Left lung (tissue), 4 donors: ENCODE measurements at regions not wholly inside any gene's neighbourhood (a gene's known extent, or its start where the extent isn't known, plus 50 kb on each side); places are given as distances from the start of the nearest gene placed in this dataset.

ENCODE experiments used
- ATAC-seq: fragments of 200-7000 bp; cut with Tn5 transposase; one replicate; pipeline ENCODE4 v1.9.1; 2020; ENCODE audit warnings: moderate library complexity
- DNase-seq, 4 donors: peaks; one replicate each; pipeline ENCODE4 v3.0.0-alpha.2; 2013 to 2020
- H3K27ac ChIP-seq, 2 donors: fragments of 200-600 bp; sonication (generic) in 1 of 2; one replicate each; pipeline versions ENCODE4 v1.5.0 to v1.8.0; 2020 to 2021
- H3K27me3 ChIP-seq, 2 donors: fragments of 200-600 bp; sonication (generic) in 1 of 2; one replicate each; pipeline versions ENCODE4 v1.5.0 to v1.8.0; 2020 to 2021
- H3K36me3 ChIP-seq, 2 donors: fragments of 200-600 bp; sonication (generic) in 1 of 2; one replicate each; pipeline versions ENCODE4 v1.5.0 to v1.8.0; 2020 to 2021
- H3K4me1 ChIP-seq, 2 donors: fragments of 200-600 bp; one replicate each; pipeline ENCODE4 v1.8.0; 2021
- H3K4me3 ChIP-seq, 2 donors: fragments of 200-600 bp; sonication (generic) in 1 of 2; one replicate each; pipeline versions ENCODE4 v1.5.0 to v1.8.0; 2020 to 2021; ENCODE audit warnings: mild to moderate bottlenecking in 1 of 2
- H3K9me3 ChIP-seq, 2 donors: fragments of 200-600 bp; sonication (generic) in 1 of 2; one replicate each; pipeline versions ENCODE4 v1.5.0 to v1.8.0; 2020 to 2021
- intact Hi-C, 2 donors: fragments of 100-400 bp; cut with DNase I; formaldehyde crosslinking; loops; one replicate each; pipeline versions ENCODE4 v1.11.2 to v1.14.2; 2022
- TF ChIP-seq, protein P1 (sequence below), 2 donors: fragments of 200-600 bp; sonication (generic) in 1 of 2; IDR thresholded peaks; one replicate each; pipeline versions ENCODE4 v1.5.0 to v1.8.0; 2021; ENCODE audit warnings: antibody characterized with exemption in 2 of 2
- donor health status: DM: no; HTN: yes; CAD: no.
- donor health status: DM: no; HTN: no; CAD: no.

DNA sequence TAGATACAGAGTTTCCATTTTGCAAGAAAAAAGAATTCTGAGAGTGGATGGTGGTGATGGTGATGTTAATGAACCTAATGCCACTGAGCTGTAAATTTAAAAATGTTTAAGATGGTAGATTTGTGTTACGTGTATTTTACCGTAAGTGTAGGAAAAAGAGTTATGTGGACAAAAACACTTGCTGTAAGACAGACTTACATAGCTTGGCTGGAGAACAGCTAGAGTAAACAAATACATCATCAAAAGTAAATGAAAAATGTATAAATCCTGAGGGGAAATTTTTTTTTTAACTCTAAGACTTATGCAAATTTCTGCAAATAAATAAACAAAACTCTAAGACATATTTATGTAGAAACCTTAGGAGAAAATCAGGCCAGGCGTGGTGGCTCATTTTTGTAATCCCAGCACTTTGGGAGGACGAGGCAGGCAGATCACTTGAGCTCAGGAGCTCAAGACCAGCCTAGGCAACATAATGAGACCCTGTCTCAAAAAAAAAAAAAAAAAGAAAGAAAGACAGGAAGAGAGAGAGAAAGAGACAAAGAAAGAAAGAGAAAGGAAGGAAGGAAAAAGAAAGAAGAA, 66.2 kb upstream of the CDK13 start:
- no peaks in the 10 kb centered on the region for H3K4me1 ChIP-seq
- TF ChIP-seq, protein P1, sequence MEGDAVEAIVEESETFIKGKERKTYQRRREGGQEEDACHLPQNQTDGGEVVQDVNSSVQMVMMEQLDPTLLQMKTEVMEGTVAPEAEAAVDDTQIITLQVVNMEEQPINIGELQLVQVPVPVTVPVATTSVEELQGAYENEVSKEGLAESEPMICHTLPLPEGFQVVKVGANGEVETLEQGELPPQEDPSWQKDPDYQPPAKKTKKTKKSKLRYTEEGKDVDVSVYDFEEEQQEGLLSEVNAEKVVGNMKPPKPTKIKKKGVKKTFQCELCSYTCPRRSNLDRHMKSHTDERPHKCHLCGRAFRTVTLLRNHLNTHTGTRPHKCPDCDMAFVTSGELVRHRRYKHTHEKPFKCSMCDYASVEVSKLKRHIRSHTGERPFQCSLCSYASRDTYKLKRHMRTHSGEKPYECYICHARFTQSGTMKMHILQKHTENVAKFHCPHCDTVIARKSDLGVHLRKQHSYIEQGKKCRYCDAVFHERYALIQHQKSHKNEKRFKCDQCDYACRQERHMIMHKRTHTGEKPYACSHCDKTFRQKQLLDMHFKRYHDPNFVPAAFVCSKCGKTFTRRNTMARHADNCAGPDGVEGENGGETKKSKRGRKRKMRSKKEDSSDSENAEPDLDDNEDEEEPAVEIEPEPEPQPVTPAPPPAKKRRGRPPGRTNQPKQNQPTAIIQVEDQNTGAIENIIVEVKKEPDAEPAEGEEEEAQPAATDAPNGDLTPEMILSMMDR (IDR thresholded peaks at IDR 0.05) = no peak
- intact Hi-C loops = no loop called here
- ATAC-seq = no peak
- H3K9me3 ChIP-seq = peaks cover 0 to 27% of the 10 kb centered on the region in 2 donors
- H3K36me3 ChIP-seq = no peaks in the 10 kb centered on the region
- H3K27me3 ChIP-seq = no peaks in the 10 kb centered on the region
- no peak for DNase-seq
- H3K27ac ChIP-seq = no peak overlapping the region
- no peak overlapping the region for H3K4me3 ChIP-seq

DNA sequence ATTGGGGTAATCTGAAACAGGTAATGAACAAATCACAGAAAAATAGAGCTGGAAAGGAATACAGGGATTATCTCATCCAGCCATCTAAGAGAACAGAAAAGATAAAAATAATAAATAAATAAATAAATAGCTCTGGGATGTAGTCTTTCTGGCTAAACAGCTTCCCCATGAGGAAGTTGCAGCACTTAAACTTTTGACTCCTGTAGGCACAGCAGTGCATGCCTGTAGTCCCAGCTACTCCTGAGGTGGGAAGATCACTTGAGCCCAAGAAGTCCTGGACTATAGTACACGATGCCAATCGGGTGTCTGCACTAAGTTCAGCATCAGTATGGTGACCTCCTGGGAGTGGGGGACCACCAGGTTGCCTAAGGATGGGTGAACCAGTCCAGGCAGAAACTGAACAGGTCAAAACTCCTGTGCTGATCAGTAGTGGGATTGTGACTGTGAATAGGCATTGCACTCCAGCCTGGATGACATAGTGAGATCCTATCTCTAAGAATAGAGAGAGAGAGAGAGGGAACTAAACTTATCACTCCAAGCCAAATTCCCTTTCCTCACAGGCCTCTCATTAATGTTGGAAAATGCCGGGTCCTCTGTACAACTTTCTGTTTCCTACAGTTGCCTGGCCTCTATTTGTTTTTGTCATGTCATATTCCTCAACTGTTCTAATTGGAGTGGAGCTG, 61.7 kb upstream of the CDK13 start:
- DNase-seq = peak in 1 of 4 donors; percentile 10
- intact Hi-C loops = no loop called here

DNA sequence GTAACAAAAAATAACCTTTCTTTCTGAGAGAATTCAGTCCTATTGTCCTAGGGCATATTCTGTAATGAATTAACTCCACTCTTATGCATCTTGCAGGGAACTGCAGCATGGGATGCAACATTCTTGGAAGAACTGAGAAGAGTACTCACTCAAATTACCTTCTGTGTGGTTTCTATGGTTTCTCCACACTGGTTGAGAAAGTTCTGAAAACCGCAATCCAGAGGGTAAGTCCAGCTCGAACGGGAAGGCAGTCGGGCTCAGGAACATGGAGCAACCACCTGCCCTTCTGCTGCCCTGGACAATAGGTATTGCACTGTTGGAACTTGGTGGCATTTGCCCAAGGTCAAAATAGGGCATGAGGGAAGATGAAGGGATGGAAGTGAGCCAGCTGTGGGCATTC, 59.6 kb upstream of the CDK13 start:
- H3K4me1 ChIP-seq = peaks cover 0 to 4% of the 10 kb centered on the region in 2 donors

More for the DNA sequence above, 61.7 kb upstream of the CDK13 start:
- TF ChIP-seq, protein P1 (IDR thresholded peaks at IDR 0.05) = no peak
- H3K36me3 ChIP-seq = no peaks in the 10 kb centered on the region
- no peaks in the 10 kb centered on the region for H3K9me3 ChIP-seq
- ATAC-seq = no peak
- H3K4me1 ChIP-seq = peaks cover 0 to 4% of the 10 kb centered on the region in 2 donors
- no peak overlapping the region for H3K4me3 ChIP-seq
- H3K27ac ChIP-seq = no peak overlapping the region
- peaks cover 0 to 9% of the 10 kb centered on the region in 2 donors for H3K27me3 ChIP-seq

DNA sequence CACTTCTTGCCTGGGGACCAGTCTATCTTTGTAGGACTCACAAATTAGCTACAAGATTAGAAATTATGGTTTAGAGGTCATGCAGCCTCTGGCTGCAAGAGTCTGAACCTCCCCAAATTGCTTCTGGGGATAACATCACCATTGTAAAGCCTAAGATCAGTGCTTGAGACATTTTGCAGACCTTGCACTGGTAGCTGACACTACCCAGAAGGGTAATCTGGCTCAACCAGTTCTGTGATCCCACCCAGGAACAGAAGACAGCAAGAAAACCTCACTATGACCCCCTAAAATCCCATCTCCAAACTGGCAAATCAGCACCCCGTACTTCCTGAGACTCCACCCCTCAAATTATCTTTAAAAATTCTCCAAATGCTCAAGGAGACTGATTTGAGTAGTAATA, 58.2 kb upstream of the CDK13 start:
- peaks cover 0 to 9% of the 10 kb centered on the region in 2 donors for H3K27me3 ChIP-seq
- H3K4me1 ChIP-seq = peaks cover 0 to 8% of the 10 kb centered on the region in 2 donors
- H3K4me3 ChIP-seq = no peak overlapping the region
- H3K27ac ChIP-seq = no peak overlapping the region
- no peaks in the 10 kb centered on the region for H3K9me3 ChIP-seq
- DNase-seq (no peak), ATAC-seq (no peak)
- TF ChIP-seq, protein P1 (IDR thresholded peaks at IDR 0.05) = no peak
- intact Hi-C loops = no loop called here
- H3K36me3 ChIP-seq = no peaks in the 10 kb centered on the region

More for the DNA sequence above, 59.6 kb upstream of the CDK13 start:
- Histone ChIP-seq H3K36me3 (no peaks in the 10 kb centered on the region), H3K9me3 (no peaks in the 10 kb centered on the region), H3K27ac (no peak overlapping the region), H3K4me3 (no peak overlapping the region), H3K27me3 (peaks cover 0 to 9% of the 10 kb centered on the region in 2 donors)
- ATAC-seq (no peak), DNase-seq (no peak)
- TF ChIP-seq, protein P1 (IDR thresholded peaks at IDR 0.05) = no peak
- intact Hi-C loops = no loop called here

DNA sequence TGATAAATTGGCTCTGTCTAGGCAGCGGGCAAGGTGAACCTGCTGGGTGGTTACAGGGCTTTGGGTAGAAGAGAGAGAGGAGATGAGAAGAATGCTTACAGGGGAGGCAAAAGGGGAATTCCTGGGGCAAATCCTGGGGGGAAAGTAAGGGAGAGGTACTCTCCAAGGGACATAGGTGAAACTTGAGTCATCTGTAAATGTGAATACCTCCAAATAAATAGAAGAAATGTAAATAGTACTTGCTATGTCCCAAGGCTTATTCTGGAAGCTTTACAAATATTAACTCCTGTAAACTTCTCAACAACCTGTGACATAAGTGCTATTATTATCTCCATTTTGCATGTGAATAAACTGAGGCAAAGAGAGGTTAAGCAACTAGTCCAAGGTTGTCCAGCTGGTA, 57.7 kb upstream of the CDK13 start:
- Histone ChIP-seq H3K27me3 (peaks cover 0 to 9% of the 10 kb centered on the region in 2 donors), H3K4me3 (no peak overlapping the region), H3K4me1 (peaks cover 0 to 8% of the 10 kb centered on the region in 2 donors), H3K36me3 (no peaks in the 10 kb centered on the region), H3K9me3 (no peaks in the 10 kb centered on the region), H3K27ac (no peak overlapping the region)
- intact Hi-C loops = no loop called here
- TF ChIP-seq, protein P1 (IDR thresholded peaks at IDR 0.05) = no peak
- no peak for DNase-seq
- no peak for ATAC-seq
